IMR-90 (cell line): ENCODE measurements at regions not wholly inside any gene's neighbourhood (a gene's known extent, or its start where the extent isn't known, plus 50 kb on each side); places are given as distances from the start of the nearest gene placed in this dataset.

ENCODE experiments used
- ATAC-seq: fragments of 200-7000 bp; cut with Tn5 transposase; 2 replicates; pipeline ENCODE4 v1.9.1; 2020; ENCODE audit warnings: low read depth, mild to moderate bottlenecking, moderate library complexity
- BruUV-seq: library from RNA; stranded (reverse); fragments of 400-500 nt; replicated peaks from 2 replicates; lab custom pipeline; 2021; lab: Mats Ljungman, UMichigan
- CTCF ChIA-PET: fragments of 300-600 bp; formaldehyde crosslinking; extraction: SDS; loops from one replicate; lab custom pipeline; 2021; ENCODE audit warnings: antibody characterized with exemption; lab: Yijun Ruan, JAX
- POLR2A ChIA-PET: fragments of 300-600 bp; sonication (Branson Sonifier 250); formaldehyde crosslinking; loops from one replicate; lab custom pipeline; 2022; ENCODE audit warnings: antibody characterized with exemption; ENCODE audit not compliant: unreplicated experiment; lab: Charles Lee
- DNase-seq: peaks from one replicate; pipeline ENCODE4 v3.0.0; 2013
- H2AFZ ChIP-seq: replicated peaks from 2 replicates; pipeline ENCODE3; 2013; ENCODE audit warnings: low read length, mild to moderate bottlenecking; ENCODE audit not compliant: poor library complexity
- H2AK5ac ChIP-seq: 2 replicates; pipeline ENCODE4 v1.6.1; 2013; ENCODE audit warnings: low read depth, low read length, inconsistent platforms
- H2AK9ac ChIP-seq: replicated peaks from 2 replicates; pipeline ENCODE3; 2013; ENCODE audit warnings: mild to moderate bottlenecking, low read depth, low read length, moderate library complexity; ENCODE audit not compliant: poor library complexity
- H2BK120ac ChIP-seq: 2 replicates; pipeline ENCODE4 v1.6.1; 2013; ENCODE audit warnings: low read depth, low read length, inconsistent platforms
- H2BK15ac ChIP-seq: 3 replicates; pipeline ENCODE4 v1.6.1; 2013; ENCODE audit warnings: low read depth, low read length, inconsistent platforms
- H2BK20ac ChIP-seq: 2 replicates; pipeline ENCODE4 v1.6.1; 2013; ENCODE audit warnings: low read depth, mild to moderate bottlenecking, inconsistent platforms, low read length, moderate library complexity
- H2BK5ac ChIP-seq: 2 replicates; pipeline ENCODE4 v1.6.1; 2013; ENCODE audit warnings: mild to moderate bottlenecking, low read depth, low read length, inconsistent platforms; ENCODE audit not compliant: poor library complexity, severe bottlenecking
- H3K14ac ChIP-seq: replicated peaks from 2 replicates; pipeline ENCODE4 v1.6.1; 2013; ENCODE audit warnings: low read depth, low read length, inconsistent platforms
- H3K18ac ChIP-seq: 2 replicates; pipeline ENCODE4 v1.6.1; 2013; ENCODE audit warnings: low read depth, low read length, control low read depth
- H3K23ac ChIP-seq: 2 replicates; pipeline ENCODE4 v1.6.1; 2013; ENCODE audit warnings: low read depth, low read length, inconsistent platforms
- H3K27ac ChIP-seq: 2 replicates; pipeline ENCODE4 v1.5.1; 2013; ENCODE audit warnings: mild to moderate bottlenecking, control low read depth, low read length; ENCODE audit not compliant: insufficient read depth
- H3K27me3 ChIP-seq: 2 replicates; pipeline ENCODE4 v1.6.1; 2013; ENCODE audit warnings: low read length; ENCODE audit not compliant: control insufficient read depth, insufficient read depth
- H3K36me3 ChIP-seq: 2 replicates; pipeline ENCODE4 v1.6.1; 2013; ENCODE audit warnings: low read length, mixed read lengths; ENCODE audit not compliant: control insufficient read depth, insufficient read depth
- H3K4ac ChIP-seq: 2 replicates; pipeline ENCODE4 v1.6.1; 2013; ENCODE audit warnings: low read depth, low read length, inconsistent platforms
- H3K4me1 ChIP-seq: 2 replicates; pipeline ENCODE4 v1.6.1; 2013; ENCODE audit warnings: low read length, mixed read lengths; ENCODE audit not compliant: control insufficient read depth, insufficient read depth
- H3K4me2 ChIP-seq: 2 replicates; pipeline ENCODE4 v1.6.1; 2013; ENCODE audit warnings: low read depth, mild to moderate bottlenecking, control low read depth, low read length, moderate library complexity
- H3K4me3 ChIP-seq: 2 replicates; pipeline ENCODE4 v1.5.1; 2013; ENCODE audit warnings: low read depth, mild to moderate bottlenecking, control low read depth, low read length, moderate library complexity; ENCODE audit not compliant: insufficient read depth
- H3K56ac ChIP-seq: 2 replicates; pipeline ENCODE4 v1.6.1; 2013; ENCODE audit warnings: low read length, inconsistent platforms; ENCODE audit not compliant: insufficient read depth; ENCODE audit errors: extremely low read depth
- H3K79me1 ChIP-seq, 2 experiments: 2 replicates each; pipeline ENCODE4 v1.6.1; 2013; ENCODE audit warnings: low read length in 2 of 2, inconsistent platforms in 1 of 2, low read depth in 1 of 2
- H3K9ac ChIP-seq: 2 replicates; pipeline ENCODE4 v1.6.1; 2013; ENCODE audit warnings: low read depth, low read length, control low read depth
- H3K9me1 ChIP-seq: 2 replicates; pipeline ENCODE4 v1.6.1; 2013; ENCODE audit warnings: low read length, inconsistent platforms; ENCODE audit not compliant: insufficient read depth
- H3K9me3 ChIP-seq: 2 replicates; pipeline ENCODE4 v1.6.1; 2013; ENCODE audit warnings: low read length; ENCODE audit not compliant: control insufficient read depth, insufficient read depth
- H4K20me1 ChIP-seq: 2 replicates; pipeline ENCODE4 v1.6.1; 2013; ENCODE audit warnings: low read length, inconsistent platforms; ENCODE audit not compliant: insufficient read depth
- H4K5ac ChIP-seq: 2 replicates; pipeline ENCODE4 v1.6.1; 2013; ENCODE audit warnings: mild to moderate bottlenecking, low read depth, low read length, control low read depth
- H4K8ac ChIP-seq, 2 experiments: 2 replicates each; pipeline ENCODE4 v1.6.1; 2013; ENCODE audit warnings: low read depth in 2 of 2, low read length in 2 of 2, control low read depth in 1 of 2, inconsistent platforms in 1 of 2
- H4K91ac ChIP-seq: 2 replicates; pipeline ENCODE4 v1.6.1; 2013; ENCODE audit warnings: low read depth, low read length, inconsistent platforms; ENCODE audit not compliant: insufficient read depth
- CHD1 ChIP-seq: IDR thresholded peaks from 2 replicates; pipeline ENCODE4 v1.6.1; 2012; ENCODE audit warnings: low read depth, low read length, improper control_type of control experiment
- FOS ChIP-seq: fragments of 150-350 bp; IDR thresholded peaks from 2 replicates; pipeline ENCODE4 v1.6.1; 2016; ENCODE audit warnings: low read depth, low read length
- MAZ ChIP-seq: IDR thresholded peaks from 2 replicates; pipeline ENCODE4 v1.6.1; 2012; ENCODE audit warnings: low read depth, mild to moderate bottlenecking, low read length, improper control_type of control experiment, moderate library complexity, borderline replicate concordance
- MXI1 ChIP-seq: IDR thresholded peaks from 2 replicates; pipeline ENCODE4 v1.6.1; 2012; ENCODE audit warnings: low read depth, mild to moderate bottlenecking, low read length, moderate library complexity, borderline replicate concordance
- NFE2L2 ChIP-seq: fragments of 150-350 bp; IDR thresholded peaks from 2 replicates; pipeline ENCODE4 v1.6.1; 2016; ENCODE audit warnings: low read depth, mild to moderate bottlenecking, low read length
- POLR2A ChIP-seq: IDR thresholded peaks from 2 replicates; pipeline ENCODE4 v1.6.1; 2012; ENCODE audit warnings: mild to moderate bottlenecking, low read depth, low read length
- RAD21 ChIP-seq: IDR thresholded peaks from 2 replicates; pipeline ENCODE4 v1.6.1; 2012; ENCODE audit warnings: low read length, improper control_type of control experiment
- RCOR1 ChIP-seq: IDR thresholded peaks from 2 replicates; pipeline ENCODE4 v1.6.1; 2012; ENCODE audit warnings: mild to moderate bottlenecking, low read length, improper control_type of control experiment; ENCODE audit not compliant: insufficient replicate concordance
- RFX5 ChIP-seq: IDR thresholded peaks from 2 replicates; pipeline ENCODE4 v1.8.0; 2012; ENCODE audit warnings: low read depth, mild to moderate bottlenecking, low read length, moderate library complexity
- SMC3 ChIP-seq: fragments of 150-350 bp; IDR thresholded peaks from 2 replicates; pipeline ENCODE4 v1.6.1; 2016; ENCODE audit warnings: low read depth, mild to moderate bottlenecking, antibody characterized with exemption, low read length, moderate library complexity
- WGBS, 2 experiments: methylation state at CpG; one replicate each; pipeline versions ENCODE4 v1.1.5 to v1.1.7; 2013; ENCODE audit warnings: missing lambda C conversion rate in 2 of 2; ENCODE audit not compliant: insufficient read length in 1 of 2; ENCODE audit errors: extremely low coverage in 2 of 2; 5-methylcytosine and 5-hydroxymethylcytosine counted together
- dilution Hi-C: fragments of 300-500 bp; cut with HindIII; formaldehyde crosslinking; loops from one replicate; pipeline ENCODE4 v1.14.3; 2018; ENCODE audit warnings: low sequenced_read_pairs; ENCODE audit not compliant: unreplicated experiment
- in situ Hi-C: fragments of 300-500 bp; cut with MboI; formaldehyde crosslinking; loops from 3 replicates; pipeline ENCODE4 v1.14.3; 2019; ENCODE audit warnings: low sequenced_read_pairs, inconsistent platforms, mixed read lengths
- intact Hi-C: fragments of 100-400 bp; cut with micrococcal nuclease; formaldehyde crosslinking; loops from 2 replicates; pipeline ENCODE4 v1.10.0; 2022
- TF ChIP-seq, protein P1 (sequence below): conservative IDR thresholded peaks from 2 replicates; pipeline ENCODE4 v1.5.1; 2012; ENCODE audit warnings: mild to moderate bottlenecking, low read depth, low read length, improper control_type of control experiment
- TF ChIP-seq, protein P2 (sequence below): fragments of 150-350 bp; IDR thresholded peaks from 2 replicates; pipeline ENCODE4 v1.6.1; 2016; ENCODE audit warnings: low read depth, mild to moderate bottlenecking, low read length, moderate library complexity, borderline replicate concordance
- TF ChIP-seq, protein P3 (sequence below): fragments of 150-350 bp; IDR thresholded peaks from 2 replicates; pipeline ENCODE4 v1.6.1; 2017; ENCODE audit warnings: mild to moderate bottlenecking, antibody characterized with exemption, low read length, low read depth

DNA sequence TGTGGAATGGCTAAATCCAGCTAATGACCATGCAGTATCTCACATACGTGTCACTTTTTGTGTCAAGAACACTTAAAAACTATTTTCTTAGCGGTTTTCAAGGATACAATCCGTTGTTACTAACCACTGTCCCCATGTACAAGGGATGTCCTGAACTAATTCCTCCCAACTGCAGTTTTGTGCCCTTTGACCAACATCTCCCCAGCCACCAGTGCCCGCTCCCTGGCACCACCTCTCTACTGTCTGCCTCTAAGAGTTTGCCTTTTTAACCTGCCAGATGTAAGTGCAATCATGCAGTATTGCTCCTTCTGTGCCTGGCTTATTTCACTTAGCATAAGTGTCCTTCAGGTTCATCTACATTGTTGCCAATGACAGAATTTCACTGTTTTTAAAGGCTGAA lies 315.7 kb downstream of the TMEM121 start:
- H3K9me3 ChIP-seq = peaks cover 78% of the 10 kb centered on the region
- no peak overlapping the region for H3K14ac ChIP-seq
- no peak overlapping the region for H3K4ac ChIP-seq
- intact Hi-C loops = no loop called here
- H3K36me3 ChIP-seq = no peaks in the 10 kb centered on the region
- no peak overlapping the region for H3K9ac ChIP-seq
- H3K79me1 ChIP-seq = no peaks in the 10 kb centered on the region
- no peak overlapping the region for H2AK5ac ChIP-seq
- no peak overlapping the region for H3K18ac ChIP-seq
- no peak overlapping the region for H4K91ac ChIP-seq
- no peak overlapping the region for H3K23ac ChIP-seq
- BruUV-seq = no TSS peak
- CTCF ChIA-PET = no interaction called here
- H2AK9ac ChIP-seq = no peak overlapping the region
- H4K8ac ChIP-seq = no peak overlapping the region
- in situ Hi-C loops = no loop called here
- WGBS, 2 experiments = 33% methylated on average over 1 of the region's 4 CpGs; no CpG with 5 or more reads in 1 of the 2 experiments
- TF ChIP-seq, protein P1, sequence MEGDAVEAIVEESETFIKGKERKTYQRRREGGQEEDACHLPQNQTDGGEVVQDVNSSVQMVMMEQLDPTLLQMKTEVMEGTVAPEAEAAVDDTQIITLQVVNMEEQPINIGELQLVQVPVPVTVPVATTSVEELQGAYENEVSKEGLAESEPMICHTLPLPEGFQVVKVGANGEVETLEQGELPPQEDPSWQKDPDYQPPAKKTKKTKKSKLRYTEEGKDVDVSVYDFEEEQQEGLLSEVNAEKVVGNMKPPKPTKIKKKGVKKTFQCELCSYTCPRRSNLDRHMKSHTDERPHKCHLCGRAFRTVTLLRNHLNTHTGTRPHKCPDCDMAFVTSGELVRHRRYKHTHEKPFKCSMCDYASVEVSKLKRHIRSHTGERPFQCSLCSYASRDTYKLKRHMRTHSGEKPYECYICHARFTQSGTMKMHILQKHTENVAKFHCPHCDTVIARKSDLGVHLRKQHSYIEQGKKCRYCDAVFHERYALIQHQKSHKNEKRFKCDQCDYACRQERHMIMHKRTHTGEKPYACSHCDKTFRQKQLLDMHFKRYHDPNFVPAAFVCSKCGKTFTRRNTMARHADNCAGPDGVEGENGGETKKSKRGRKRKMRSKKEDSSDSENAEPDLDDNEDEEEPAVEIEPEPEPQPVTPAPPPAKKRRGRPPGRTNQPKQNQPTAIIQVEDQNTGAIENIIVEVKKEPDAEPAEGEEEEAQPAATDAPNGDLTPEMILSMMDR = no peak
- no peak for TF ChIP-seq NFE2L2
- no peak for TF ChIP-seq MXI1
- TF ChIP-seq, protein P2, sequence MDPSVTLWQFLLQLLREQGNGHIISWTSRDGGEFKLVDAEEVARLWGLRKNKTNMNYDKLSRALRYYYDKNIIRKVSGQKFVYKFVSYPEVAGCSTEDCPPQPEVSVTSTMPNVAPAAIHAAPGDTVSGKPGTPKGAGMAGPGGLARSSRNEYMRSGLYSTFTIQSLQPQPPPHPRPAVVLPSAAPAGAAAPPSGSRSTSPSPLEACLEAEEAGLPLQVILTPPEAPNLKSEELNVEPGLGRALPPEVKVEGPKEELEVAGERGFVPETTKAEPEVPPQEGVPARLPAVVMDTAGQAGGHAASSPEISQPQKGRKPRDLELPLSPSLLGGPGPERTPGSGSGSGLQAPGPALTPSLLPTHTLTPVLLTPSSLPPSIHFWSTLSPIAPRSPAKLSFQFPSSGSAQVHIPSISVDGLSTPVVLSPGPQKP = no peak
- TF ChIP-seq RFX5 = no peak
- TF ChIP-seq, protein P3, sequence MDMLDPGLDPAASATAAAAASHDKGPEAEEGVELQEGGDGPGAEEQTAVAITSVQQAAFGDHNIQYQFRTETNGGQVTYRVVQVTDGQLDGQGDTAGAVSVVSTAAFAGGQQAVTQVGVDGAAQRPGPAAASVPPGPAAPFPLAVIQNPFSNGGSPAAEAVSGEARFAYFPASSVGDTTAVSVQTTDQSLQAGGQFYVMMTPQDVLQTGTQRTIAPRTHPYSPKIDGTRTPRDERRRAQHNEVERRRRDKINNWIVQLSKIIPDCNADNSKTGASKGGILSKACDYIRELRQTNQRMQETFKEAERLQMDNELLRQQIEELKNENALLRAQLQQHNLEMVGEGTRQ = no peak
- TF ChIP-seq RAD21 = no peak
- TF ChIP-seq FOS = no peak
- TF ChIP-seq MAZ = no peak
- no peak for TF ChIP-seq RCOR1
- no peak for TF ChIP-seq POLR2A
- no peak for TF ChIP-seq SMC3
- TF ChIP-seq CHD1 = no peak
- no peak overlapping the region for H3K56ac ChIP-seq
- dilution Hi-C loops = no loop called here
- H3K4me2 ChIP-seq = no peak overlapping the region
- no peak overlapping the region for H3K4me3 ChIP-seq
- no peaks in the 10 kb centered on the region for H3K9me1 ChIP-seq
- no peak overlapping the region for H2AFZ ChIP-seq
- H2BK15ac ChIP-seq = no peak overlapping the region
- no peak overlapping the region for H2BK20ac ChIP-seq
- H2BK5ac ChIP-seq = no peak overlapping the region
- ATAC-seq (no peak), DNase-seq (no peak)
- H4K20me1 ChIP-seq = no peaks in the 10 kb centered on the region
- POLR2A ChIA-PET = no interaction called here
- H3K27ac ChIP-seq = no peak overlapping the region
- H3K4me1 ChIP-seq = no peaks in the 10 kb centered on the region
- H4K5ac ChIP-seq = no peak overlapping the region
- H3K27me3 ChIP-seq = no peaks in the 10 kb centered on the region
- H2BK120ac ChIP-seq = no peak overlapping the region
